HL-60 (cell line): ENCODE measurements at regions not wholly inside any gene's neighbourhood (a gene's known extent, or its start where the extent isn't known, plus 50 kb on each side); places are given as distances from the start of the nearest gene placed in this dataset.

Experiments
- CTCF ChIP-seq: IDR thresholded peaks from one replicate; pipeline ENCODE4 v1.5.1; 2011; ENCODE audit warnings: low read length, control low read depth, inconsistent platforms; ENCODE audit not compliant: insufficient read depth
- GABPA ChIP-seq: IDR thresholded peaks from 2 replicates; pipeline ENCODE4 v1.6.1; 2012; ENCODE audit warnings: low read depth
- POLR2AphosphoS5 ChIP-seq: IDR thresholded peaks from 2 replicates; pipeline ENCODE4 v1.6.1; 2012; ENCODE audit warnings: low read depth
- REST ChIP-seq: IDR thresholded peaks from 2 replicates; pipeline ENCODE4 v1.6.1; 2012; ENCODE audit warnings: low read depth; ENCODE audit not compliant: insufficient replicate concordance
- SPI1 ChIP-seq: IDR thresholded peaks from 2 replicates; pipeline ENCODE4 v1.6.1; 2012; ENCODE audit warnings: low read depth, mild to moderate bottlenecking, borderline replicate concordance

- TF ChIP-seq CTCF (no peak), GABPA (no peak), POLR2AphosphoS5 (no peak), SPI1 (no peak), REST (peak; percentile 92)
These were observed 96.6 kb downstream of the MRM1 start for GRCh38 chr17:36697903-36698530.
